Activated CD4-positive, alpha-beta T cell treated with anti-CD3 and anti-CD28 coated beads, Interleukin-2, amount 10 ng/mL, durations not matched to agents 7 days and 5 days (primary cell): ENCODE measurements at regions not wholly inside any gene's neighbourhood (a gene's known extent, or its start where the extent isn't known, plus 50 kb on each side); places are given as distances from the start of the nearest gene placed in this dataset. TPM values are rescaled to one million over a fixed set of nuclear protein-coding genes. Genes with fewer than 3 reads are reported as not detected.

ENCODE experiments used
- CTCF ChIA-PET: fragments of 350-600 bp; sonication (Branson Sonifier 250); formaldehyde crosslinking; loops from one replicate; lab custom pipeline; 2021; ENCODE audit warnings: antibody characterized with exemption; lab: Charles Lee
- POLR2A ChIA-PET: fragments of 350-600 bp; sonication (Branson Sonifier 250); formaldehyde crosslinking; loops from one replicate; lab custom pipeline; 2021; ENCODE audit warnings: antibody characterized with exemption; lab: Charles Lee
- DNase-seq: peaks from one replicate; pipeline ENCODE4 v3.0.0-alpha.2; 2020
- H3K27ac Mint-ChIP-seq: one replicate; pipeline ENCODE4 v1.8.0; 2021; ENCODE audit warnings: mild to moderate bottlenecking, moderate library complexity, mixed read lengths
- H3K27me3 Mint-ChIP-seq: one replicate; pipeline ENCODE4 v1.8.0; 2021; ENCODE audit warnings: mixed read lengths
- H3K36me3 Mint-ChIP-seq: one replicate; pipeline ENCODE4 v1.8.0; 2021; ENCODE audit warnings: low read depth, mixed read lengths
- H3K4me1 Mint-ChIP-seq: one replicate; pipeline ENCODE4 v1.8.0; 2021; ENCODE audit warnings: mixed read lengths
- H3K4me3 Mint-ChIP-seq: one replicate; pipeline ENCODE4 v1.8.0; 2021; ENCODE audit warnings: mild to moderate bottlenecking, moderate library complexity, mixed read lengths
- H3K9me3 Mint-ChIP-seq: one replicate; pipeline ENCODE4 v1.8.0; 2021; ENCODE audit warnings: mixed read lengths
- microRNA-seq: library from miRNA; unstranded; fragments of <30 nt; microRNA quantifications from one replicate; pipeline ENCODE4 v1.2.0, GENCODE V29; 2021; ENCODE audit warnings: borderline microRNAs expressed, borderline replicate concordance

- Mint-ChIP-seq H3K27ac (no peak overlapping the region), H3K9me3 (no peaks in the 10 kb centered on the region), H3K4me3 (no peak overlapping the region), H3K27me3 (peaks cover 34% of the 10 kb centered on the region), H3K4me1 (no peaks in the 10 kb centered on the region), H3K36me3 (no peaks in the 10 kb centered on the region)
- CTCF ChIA-PET: no interaction called here
- DNase-seq: no peak
- POLR2A ChIA-PET: no interaction called here
These were observed 54.3 kb upstream of the CAMK1G start for GRCh38 chr1:209529233-209529632.

DNA sequence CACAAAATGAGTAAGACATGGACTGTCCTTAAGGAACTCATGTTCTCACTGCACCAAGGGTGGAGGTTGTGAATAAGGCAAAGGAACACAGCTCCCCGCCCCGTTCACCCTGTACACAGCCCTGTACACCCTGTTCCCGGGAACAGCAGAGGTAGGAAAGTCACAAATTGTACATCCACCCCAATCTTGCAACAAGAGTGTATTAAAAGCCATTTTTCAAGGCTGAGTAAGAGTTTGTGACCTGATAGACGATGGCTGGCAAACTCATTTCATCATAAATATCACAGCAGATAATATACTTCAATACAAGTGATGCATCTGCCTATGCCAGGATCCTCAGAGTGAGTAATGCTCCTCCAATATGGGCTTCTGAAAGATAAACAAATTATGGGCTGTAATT is 52.5 kb upstream of the CAMK1G start:
- Mint-ChIP-seq H3K27me3 (peaks cover 30% of the 10 kb centered on the region), H3K9me3 (no peaks in the 10 kb centered on the region), H3K4me3 (no peak overlapping the region), H3K36me3 (no peaks in the 10 kb centered on the region), H3K27ac (no peak overlapping the region), H3K4me1 (no peaks in the 10 kb centered on the region)
- DNase-seq: no peak
- CTCF ChIA-PET: no interaction called here
- POLR2A ChIA-PET: no interaction called here

GRCh38 chr1:209531549-209531948 is 52.0 kb upstream of the CAMK1G start:
- Mint-ChIP-seq H3K27ac (no peak overlapping the region), H3K27me3 (peaks cover 33% of the 10 kb centered on the region), H3K4me1 (no peaks in the 10 kb centered on the region), H3K36me3 (no peaks in the 10 kb centered on the region), H3K9me3 (no peaks in the 10 kb centered on the region), H3K4me3 (no peak overlapping the region)
- ChIA-PET CTCF (no interaction called here), POLR2A (no interaction called here)
- DNase-seq: no peak

Small RNAs in the stretch of these regions (microRNA-seq; reads per million reads assigned to microRNA genes)
- gene MIR205: not detected
